Frontal cortex (tissue), 4 donors: ENCODE measurements at regions not wholly inside any gene's neighbourhood (a gene's known extent, or its start where the extent isn't known, plus 50 kb on each side); places are given as distances from the start of the nearest gene placed in this dataset. TPM values are rescaled to one million over a fixed set of nuclear protein-coding genes. Genes with fewer than 3 reads are reported as not detected.

Source experiments
- DNase-seq, 2 donors: peaks; one replicate each; pipeline ENCODE4 v3.0.0; 2012; ENCODE audit warnings: low spot score in 2 of 2
- FAIRE-seq: peaks from 2 replicates; lab custom pipeline; 2012; peaks lifted over from hg19 to GRCh38; lab: Jason Lieb, UNC
- small RNA-seq: library from RNA; depleted of rRNA; stranded (forward); fragments of <200 nt; gene quantifications from one replicate; pipeline ENCODE3, GENCODE V24; 2014
- donor health status: control.
- donor health status: control.
- donor health status: control.

DNA sequence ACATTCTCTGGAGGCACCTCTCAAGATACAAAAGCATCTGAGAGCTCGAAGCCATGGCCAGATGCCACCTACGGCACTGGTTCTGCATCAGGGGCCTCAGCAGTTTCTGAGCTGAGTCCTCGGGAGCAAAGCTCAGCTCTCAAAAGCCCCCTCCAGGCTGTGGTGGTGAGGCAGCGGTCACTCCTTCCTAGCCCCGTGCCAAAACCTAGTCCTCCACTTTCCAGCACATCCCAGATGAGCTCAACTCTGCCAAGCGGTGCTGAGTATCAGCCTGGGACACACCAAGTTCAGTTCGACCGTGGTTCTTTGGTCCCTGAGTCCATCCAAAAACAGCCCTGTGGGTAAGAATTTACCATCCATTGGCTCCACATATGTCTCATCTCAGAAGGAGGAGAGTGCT is 79.3 kb upstream of the STT3B start:
- DNase-seq (no peak), FAIRE-seq (no peak)

DNA sequence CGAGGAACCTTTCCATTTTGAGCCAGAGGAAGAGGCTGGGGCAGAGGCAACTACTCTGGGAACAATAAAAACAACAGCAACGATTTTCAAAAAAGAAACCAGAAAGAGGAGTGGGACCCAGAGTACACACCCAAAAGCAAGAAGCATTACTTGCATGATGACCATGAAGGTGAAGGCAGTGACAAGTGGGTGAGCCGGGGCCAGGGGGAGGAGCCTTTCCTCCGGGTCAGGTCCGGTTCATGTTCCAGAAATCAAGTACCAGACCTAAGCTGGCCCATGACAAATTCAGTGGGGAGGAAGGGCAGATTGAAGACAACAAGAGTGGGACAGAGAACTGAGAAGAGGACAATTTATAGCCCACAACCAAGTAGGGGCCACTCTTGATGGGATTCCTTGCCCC is 77.2 kb upstream of the STT3B start:
- DNase-seq (no peak), FAIRE-seq (no peak)

DNA sequence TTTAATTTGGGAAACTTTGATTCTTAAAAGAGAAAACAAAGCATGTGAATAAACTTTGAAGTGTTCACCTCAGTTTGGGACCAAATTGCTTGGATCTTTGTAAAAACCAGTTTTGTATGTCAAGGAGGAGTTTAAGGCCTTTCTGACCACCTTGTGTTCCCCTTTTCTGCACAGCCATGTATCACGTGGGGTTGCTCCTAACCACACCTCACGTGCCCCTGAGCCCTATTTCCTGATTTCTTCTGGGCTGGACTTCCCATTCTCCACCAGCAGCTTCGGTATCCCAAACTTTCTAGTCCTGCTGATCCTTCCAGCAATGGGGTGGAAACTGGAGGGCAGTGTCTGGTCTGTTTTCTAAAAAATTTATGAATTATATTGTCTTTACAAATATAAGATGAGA is 76.4 kb upstream of the STT3B start:
- no peak for FAIRE-seq
- DNase-seq, result no peak

DNA sequence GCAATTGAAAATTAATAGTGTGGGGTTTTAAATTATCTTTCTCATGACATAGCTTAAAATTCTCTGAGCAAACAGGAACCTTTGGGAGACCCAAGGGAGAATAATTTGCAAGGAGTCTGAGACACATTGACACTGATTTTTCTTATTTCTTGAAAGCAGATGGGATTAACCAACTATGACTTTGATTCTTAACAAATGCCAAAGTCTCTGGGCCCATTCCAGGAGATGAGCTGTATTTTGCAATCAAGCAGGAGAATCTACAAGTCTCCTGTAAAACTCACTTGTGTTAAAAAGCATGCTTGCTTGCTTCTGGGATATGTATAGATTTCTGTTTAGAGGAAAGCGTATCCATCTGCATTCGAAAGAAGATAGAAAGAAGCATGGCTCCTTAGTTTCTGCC is 71.3 kb upstream of the STT3B start:
- DNase-seq (no peak), FAIRE-seq (no peak)

DNA sequence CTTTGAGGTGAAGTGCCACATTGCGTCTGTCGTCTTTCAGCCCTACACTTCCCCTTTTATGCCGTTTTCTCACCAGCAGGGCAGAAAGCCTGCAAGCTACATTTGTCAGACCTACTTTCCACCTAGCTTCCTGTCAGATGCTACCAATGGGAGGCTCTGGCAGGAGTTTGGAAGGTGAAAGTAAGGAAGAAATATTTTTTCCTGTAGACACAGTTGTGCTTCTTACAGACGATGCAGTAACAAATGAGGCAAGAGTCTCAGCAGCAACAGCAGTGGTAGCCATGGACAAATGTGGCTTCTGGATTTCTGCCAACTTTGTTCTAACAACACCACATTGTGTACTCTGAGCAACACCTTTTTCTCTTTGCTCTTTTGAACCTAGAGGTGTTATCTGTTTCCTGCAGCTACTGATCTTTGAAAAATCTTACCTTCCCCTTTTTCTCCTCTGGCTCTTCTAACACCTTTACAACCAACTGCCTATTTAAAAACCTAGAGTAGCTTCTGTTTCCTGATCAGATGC is 70.6 kb upstream of the STT3B start:
- FAIRE-seq (no peak), DNase-seq (no peak)

DNA sequence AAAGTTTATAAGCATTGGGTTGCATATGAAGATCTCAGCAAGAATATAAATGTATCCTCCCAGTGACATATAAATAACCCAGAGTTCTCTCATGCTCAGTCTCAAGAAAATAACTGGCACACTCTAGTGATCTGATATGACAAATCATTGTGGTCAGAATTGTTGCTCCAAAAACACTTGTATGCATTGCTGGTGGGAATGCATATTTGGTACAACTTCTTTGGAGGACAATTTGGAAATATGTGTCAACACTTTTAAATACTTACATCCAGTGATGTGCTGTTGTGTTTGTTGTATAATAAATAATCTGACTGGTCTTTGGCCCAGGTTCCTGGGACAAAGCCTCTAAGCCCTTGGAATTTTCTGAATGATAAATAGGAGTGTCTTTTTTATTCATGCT is 66.7 kb upstream of the STT3B start:
- FAIRE-seq (no peak), DNase-seq (no peak)

DNA sequence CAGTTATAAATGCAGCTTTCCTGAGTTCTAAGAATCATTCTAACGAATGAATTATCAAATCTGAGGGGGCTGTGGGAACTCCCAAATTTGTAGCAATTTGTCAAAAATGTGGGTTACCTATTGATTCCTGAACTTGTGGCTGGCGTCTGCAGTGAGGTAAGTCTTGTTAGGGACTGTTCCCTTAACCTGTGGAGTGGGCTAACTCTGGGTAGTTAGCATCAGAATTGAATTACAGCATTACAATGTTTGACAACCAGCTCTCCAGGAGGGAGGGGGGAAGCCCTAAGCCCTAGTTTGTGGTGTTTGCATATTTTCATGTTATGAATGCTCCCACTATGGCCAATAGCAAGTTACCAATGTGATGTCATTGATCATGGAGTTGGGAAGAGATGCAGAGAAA is 65.9 kb upstream of the STT3B start:
- FAIRE-seq, result no peak
- no peak for DNase-seq

DNA sequence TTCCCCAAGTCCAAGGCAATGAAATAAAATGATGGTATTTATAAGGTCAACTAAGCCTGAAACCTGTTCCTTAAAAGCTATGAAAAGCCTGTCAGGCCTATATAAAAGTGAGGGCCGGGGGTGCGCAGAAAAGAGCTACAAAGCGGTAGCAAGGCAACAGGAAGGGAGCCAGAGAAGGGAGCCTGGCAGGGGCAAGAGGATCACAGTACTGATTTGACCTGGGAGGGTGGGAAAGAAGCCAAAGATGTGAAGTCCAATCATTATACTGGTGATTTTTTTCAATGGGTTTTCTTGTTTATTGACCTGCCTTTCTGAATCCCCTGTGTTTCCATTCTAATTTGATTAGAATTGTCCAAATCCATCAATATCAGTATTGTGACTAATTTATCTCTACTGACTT is 64.3 kb upstream of the STT3B start:
- FAIRE-seq (no peak), DNase-seq (no peak)

DNA sequence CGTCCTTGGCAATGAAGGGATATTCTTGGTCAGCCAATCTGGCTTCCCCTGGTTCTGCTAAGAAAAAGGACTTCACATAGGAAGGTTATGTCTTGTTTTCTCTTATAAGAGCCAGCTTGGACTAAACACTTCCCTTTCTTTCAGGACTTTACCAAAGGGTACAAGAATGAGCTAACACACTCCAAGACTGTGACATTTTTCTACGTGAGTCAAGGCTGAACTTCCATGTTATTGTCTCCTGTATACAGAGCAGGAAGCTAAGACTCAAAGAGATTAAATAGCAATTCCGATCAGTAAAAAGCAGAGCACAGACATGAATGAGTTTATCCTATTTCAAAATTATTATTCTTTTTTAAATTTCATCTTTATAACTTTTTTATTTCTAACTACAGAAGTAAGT is 63.3 kb upstream of the STT3B start:
- no peak for DNase-seq
- FAIRE-seq, result no peak

DNA sequence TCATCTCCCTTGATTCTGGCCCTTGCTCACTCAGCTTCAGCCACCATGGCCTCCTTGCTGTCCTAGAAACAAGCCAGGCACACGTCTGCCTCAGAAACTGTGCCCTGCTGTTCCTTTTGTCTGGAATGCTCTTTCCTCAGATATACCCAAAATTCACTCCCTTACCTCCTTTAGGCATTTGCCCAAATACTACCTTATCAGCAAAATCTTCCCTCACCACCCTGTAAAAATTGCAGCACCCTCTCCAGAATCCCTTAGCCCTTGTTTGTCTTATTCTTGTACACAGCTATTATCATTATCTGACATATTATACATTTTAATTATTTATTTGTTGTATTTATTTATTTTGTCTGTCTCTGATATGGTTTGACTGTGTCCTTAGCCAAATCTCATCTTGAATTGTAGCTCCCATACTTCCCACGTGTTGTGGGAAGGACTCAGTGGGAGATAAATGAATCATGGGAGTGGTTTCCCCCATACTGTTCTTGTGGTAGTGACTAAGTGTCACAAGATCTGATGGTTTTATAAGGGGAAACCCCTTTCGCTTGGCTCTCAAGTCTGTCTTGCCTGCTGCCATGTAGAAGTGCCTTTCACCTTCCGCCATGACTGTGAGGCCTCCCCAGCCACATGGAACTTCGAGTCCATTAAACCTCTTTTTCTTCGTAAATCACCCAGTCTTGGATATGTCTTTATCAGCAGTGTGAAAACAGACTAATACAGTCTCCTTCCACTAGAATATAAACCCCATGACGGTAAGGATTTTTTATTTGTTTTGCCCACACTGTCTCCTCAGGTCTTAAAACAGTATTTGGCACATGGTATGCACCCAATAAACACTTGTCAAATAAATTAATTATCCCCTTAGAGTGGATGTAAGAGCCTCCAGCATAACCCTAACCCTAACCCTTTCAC is 60.0 kb upstream of the STT3B start:
- no peak for DNase-seq
- no peak for FAIRE-seq

DNA sequence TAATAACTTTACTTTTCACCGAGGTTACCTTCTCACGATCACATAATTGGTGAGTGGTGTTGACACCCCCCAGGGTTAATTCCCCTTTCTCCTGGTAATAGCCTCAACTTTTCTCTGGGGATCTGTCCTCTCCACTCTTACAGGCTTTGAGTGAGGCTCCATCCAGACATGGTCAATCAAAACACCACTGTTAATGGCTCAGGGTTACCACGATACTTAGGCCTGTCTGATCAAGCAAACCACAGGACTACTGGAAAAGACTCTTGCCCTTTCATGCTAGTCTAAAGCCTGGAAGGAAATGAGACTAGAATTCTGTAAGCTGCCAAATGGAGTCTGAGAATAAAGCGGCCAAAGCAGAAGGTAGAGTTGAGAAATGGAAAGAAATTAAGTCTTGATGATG is 56.5 kb upstream of the STT3B start:
- DNase-seq (no peak), FAIRE-seq (no peak)

DNA sequence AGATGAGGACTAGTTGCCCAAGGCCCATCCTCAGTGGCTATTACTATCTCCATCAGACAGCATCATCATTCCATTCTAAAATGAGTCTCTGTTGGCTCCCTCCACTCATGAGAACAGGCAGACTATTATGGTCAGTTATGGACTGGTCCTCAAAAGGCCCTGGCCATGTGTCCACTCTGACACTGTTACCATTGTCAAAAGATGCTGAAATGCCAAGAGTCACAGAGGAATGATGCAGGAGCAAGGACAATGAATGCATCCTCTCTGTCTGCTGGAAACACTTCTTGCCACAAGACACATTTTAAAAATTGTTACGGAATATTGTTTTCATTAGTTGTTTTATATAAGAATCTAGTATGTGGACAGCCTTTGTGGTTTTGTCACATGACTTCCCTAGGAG is 53.3 kb upstream of the STT3B start:
- DNase-seq (no peak), FAIRE-seq (no peak)

DNA sequence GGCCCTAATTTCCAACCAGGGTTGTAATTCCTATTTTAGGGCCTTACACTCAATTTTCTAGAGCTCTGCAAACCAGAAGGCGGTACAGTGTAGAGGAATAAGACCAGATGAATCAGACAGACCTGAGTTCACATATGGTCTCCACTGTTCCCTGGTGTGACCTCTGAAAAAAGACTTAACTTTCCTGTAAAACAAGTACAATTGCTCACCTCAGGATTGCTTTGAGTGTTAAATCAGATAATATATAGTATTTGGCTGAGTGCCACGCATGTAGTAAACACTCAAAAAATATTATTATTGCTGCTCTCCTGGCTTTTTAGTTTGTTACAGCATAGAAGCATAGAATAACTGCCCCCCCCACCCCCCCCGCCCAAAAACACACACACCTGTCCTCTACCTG is 51.0 kb upstream of the STT3B start:
- FAIRE-seq (no peak), DNase-seq (no peak)

DNA sequence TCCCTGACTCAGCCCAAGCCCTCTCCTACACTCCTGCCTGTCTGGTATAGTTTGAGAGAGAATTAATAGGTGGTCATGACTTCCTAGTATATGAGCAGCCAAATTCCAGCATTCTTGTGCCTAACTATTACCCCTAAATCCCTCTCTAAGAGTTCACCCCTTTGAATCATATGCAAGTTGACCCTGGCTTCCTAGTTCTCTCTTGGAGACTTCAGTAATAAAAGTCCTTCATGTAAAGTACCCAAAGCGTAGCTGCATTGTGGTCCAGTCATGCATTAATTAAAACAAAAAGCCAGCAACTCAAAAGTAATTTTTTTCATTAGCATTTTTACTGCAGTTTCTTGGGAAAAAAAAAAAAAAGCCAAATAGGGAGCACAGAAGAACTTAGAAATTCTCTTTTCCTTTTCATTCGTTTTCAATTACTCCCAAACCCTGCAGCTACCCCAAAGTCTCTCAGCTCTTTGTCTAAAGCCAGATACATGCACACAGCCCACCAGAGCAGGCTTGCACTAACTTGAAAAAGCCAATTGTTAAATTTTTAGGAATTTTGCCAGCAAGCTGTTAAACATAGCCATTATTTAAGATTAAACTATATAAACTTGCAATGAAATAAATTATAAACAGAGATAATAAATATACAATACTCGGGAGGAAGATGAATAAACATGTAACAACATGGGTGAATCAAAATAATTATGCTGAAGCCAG is 50.1 kb upstream of the STT3B start:
- FAIRE-seq (no peak), DNase-seq (no peak)

Small RNA genes lying in the stretch of these regions (small RNA-seq; reads per million reads assigned to genes)
- gene MIR466 (not detected), gene RNA5SP127 (not detected)
